AG04449 (cell line): ENCODE measurements at regions not wholly inside any gene's neighbourhood (a gene's known extent, or its start where the extent isn't known, plus 50 kb on each side); places are given as distances from the start of the nearest gene placed in this dataset.

Experiments used
- CTCF ChIA-PET: fragments of 350-600 bp; formaldehyde crosslinking; extraction: SDS; loops from one replicate; lab custom pipeline; 2021; ENCODE audit warnings: antibody characterized with exemption; lab: Yijun Ruan, JAX
- POLR2A ChIA-PET: fragments of 400-600, 350-600 bp; formaldehyde crosslinking; extraction: SDS; loops from one replicate; lab custom pipeline; 2020; ENCODE audit warnings: antibody characterized with exemption, inconsistent platforms; lab: Yijun Ruan, JAX
- DNase-seq: peaks from one replicate; pipeline ENCODE4 v3.0.0-alpha.2; 2010; ENCODE audit warnings: low read depth, low spot score
- H3K4me3 ChIP-seq: 2 replicates; pipeline ENCODE4 v1.5.1; 2011; ENCODE audit warnings: low read depth, mild to moderate bottlenecking, control low read depth, low read length
- TF ChIP-seq, protein P1 (sequence below): IDR thresholded peaks from one replicate; pipeline ENCODE4 v1.5.1; 2011; ENCODE audit warnings: mild to moderate bottlenecking, moderate library complexity, low read length, control low read depth, inconsistent platforms; ENCODE audit not compliant: insufficient read depth; ENCODE audit errors: missing control alignments

DNA sequence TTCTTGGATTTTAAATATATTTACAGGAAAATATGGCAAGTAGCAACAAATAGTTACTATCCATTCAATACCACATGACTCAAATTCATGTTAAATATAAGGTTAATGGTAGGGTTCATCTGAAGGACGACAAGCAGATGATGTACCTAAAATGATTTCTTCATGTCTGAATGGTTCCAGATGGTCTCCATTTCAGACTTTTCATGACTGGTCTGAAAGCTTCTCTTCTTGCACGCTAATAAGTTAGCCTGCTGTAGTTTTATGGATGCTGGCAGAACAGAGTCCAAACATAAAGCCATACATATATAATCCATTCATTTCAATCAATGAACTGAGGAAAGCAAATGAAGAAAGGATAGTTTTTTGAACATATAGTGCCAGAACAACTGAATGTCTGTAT is 257.0 kb upstream of the MGAT4C start:
- TF ChIP-seq, protein P1, sequence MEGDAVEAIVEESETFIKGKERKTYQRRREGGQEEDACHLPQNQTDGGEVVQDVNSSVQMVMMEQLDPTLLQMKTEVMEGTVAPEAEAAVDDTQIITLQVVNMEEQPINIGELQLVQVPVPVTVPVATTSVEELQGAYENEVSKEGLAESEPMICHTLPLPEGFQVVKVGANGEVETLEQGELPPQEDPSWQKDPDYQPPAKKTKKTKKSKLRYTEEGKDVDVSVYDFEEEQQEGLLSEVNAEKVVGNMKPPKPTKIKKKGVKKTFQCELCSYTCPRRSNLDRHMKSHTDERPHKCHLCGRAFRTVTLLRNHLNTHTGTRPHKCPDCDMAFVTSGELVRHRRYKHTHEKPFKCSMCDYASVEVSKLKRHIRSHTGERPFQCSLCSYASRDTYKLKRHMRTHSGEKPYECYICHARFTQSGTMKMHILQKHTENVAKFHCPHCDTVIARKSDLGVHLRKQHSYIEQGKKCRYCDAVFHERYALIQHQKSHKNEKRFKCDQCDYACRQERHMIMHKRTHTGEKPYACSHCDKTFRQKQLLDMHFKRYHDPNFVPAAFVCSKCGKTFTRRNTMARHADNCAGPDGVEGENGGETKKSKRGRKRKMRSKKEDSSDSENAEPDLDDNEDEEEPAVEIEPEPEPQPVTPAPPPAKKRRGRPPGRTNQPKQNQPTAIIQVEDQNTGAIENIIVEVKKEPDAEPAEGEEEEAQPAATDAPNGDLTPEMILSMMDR: no peak
- DNase-seq: no peak
- POLR2A ChIA-PET: no interaction called here
- CTCF ChIA-PET: no interaction called here
- H3K4me3 ChIP-seq: no peak overlapping the region

DNA sequence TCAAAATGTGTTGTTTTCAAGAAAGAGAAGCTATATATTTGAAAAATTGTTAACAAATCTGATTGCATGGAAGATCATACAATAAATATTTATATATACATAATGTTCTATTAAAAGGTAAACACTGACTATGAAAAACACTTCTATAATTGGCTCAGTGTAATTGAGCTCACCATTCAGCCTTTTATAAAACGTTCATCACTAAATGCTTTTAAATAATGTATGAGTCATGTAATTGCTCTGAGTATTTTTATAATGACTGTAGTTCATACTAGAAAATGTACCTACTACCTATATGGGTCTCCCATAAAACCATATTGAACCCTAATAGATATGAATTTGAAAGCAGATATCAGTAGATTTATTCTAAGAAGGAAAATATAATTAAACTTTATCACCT is 240.4 kb upstream of the MGAT4C start:
- TF ChIP-seq, protein P1: no peak
- no peak overlapping the region for H3K4me3 ChIP-seq
- ChIA-PET CTCF (no interaction called here), POLR2A (no interaction called here)
- no peak for DNase-seq

DNA sequence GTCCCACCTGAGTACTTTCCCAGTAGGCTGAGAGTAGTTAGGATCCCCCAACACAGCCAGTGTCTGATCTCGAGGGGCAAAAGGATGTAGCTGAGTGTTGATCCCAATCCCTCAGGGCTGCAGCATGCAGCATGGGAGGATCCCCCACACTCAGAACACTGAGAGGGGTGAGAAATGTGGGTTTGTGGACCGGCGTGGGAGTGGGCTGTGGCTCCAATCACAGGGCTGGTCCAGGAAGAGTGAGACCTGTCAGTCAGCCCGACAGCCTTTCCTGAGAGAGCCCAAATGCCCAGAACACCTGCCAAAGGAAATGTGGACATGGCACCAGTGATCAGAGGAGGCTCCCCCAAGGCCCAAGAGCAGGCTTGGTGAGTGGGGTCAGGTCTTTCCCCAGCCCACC is 228.3 kb upstream of the MGAT4C start:
- POLR2A ChIA-PET: no interaction called here
- no peak for DNase-seq
- CTCF ChIA-PET: no interaction called here
- H3K4me3 ChIP-seq: no peak overlapping the region
- TF ChIP-seq, protein P1: no peak

DNA sequence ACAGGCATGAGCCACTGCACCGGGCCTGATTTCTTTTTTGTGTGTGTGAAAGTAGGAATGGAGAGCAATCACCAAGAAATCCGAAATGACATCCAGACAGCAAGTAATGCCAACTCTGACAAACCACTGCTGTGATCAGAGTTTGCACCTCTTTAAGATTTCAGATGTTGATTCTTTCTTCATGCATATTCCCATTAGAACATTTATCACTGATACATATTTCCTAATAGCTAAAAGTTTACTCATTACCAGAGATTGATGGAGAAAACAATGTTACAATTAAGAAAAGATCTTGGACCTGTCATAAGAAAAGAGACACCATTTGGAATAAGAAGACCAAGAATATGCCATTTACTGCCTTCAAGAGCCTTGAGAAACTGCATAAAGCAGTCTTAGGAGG is 217.0 kb upstream of the MGAT4C start:
- no peak for DNase-seq
- TF ChIP-seq, protein P1: no peak
- CTCF ChIA-PET: no interaction called here
- POLR2A ChIA-PET: no interaction called here
- H3K4me3 ChIP-seq: no peak overlapping the region

DNA sequence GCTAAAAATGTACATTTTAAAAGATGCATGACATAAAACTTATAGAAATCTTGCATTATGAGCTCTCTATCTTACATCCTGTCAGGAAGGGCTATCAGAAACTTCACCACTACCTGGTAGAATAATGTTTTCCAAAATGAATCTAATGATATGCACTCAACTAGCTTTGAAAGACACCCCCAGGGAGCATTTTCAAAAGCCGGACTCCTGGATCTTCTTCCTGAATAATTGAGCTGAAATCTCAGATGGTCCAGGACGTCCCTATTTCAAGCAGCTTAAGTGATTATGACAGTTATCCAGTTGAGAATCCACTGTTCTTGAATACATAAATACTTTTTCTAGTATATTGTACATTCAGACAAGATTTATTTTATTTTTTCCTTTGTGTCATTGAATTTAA is 200.6 kb upstream of the MGAT4C start:
- TF ChIP-seq, protein P1: no peak
- no peak for DNase-seq
- CTCF ChIA-PET: no interaction called here
- POLR2A ChIA-PET: no interaction called here
- no peak overlapping the region for H3K4me3 ChIP-seq

DNA sequence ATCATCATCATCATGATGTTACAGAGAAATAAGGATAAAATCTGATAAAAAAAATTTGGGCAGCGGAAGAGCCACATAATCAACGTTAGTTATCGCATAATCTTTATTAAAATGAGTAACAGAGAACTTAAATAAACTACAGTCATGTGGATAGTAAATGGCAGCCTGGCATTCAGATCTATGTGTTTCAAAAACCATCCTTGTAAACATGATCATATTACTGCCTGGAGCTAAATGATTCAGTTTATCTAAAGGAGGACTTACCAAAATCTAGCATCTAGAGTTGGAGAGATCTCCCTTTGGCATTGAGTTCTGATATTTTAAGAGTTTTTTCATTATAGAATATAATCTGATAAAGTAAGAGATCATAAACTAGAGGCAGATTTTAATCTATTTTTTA is 200.1 kb upstream of the MGAT4C start:
- TF ChIP-seq, protein P1: no peak
- POLR2A ChIA-PET: no interaction called here
- CTCF ChIA-PET: no interaction called here
- no peak for DNase-seq
- no peak overlapping the region for H3K4me3 ChIP-seq
